LNCaP clone FGC (cell line): ENCODE measurements at regions not wholly inside any gene's neighbourhood (a gene's known extent, or its start where the extent isn't known, plus 50 kb on each side); places are given as distances from the start of the nearest gene placed in this dataset.
"Not testable (repeated sequence)": the region's sequence is repeated elsewhere in the genome, so short reads cannot be mapped to it uniquely, and the experiment has no call there.

Experiments used
- DNase-seq: peaks from one replicate; pipeline ENCODE4 v3.0.0-alpha.2; 2011; ENCODE audit warnings: low read depth
- H3K4me3 ChIP-seq: 2 replicates; pipeline ENCODE4 v1.5.1; 2011; ENCODE audit warnings: mild to moderate bottlenecking, low read depth, low read length, control low read depth
- TF ChIP-seq, protein P1 (sequence below): IDR thresholded peaks from 2 replicates; pipeline ENCODE4 v1.5.1; 2012; ENCODE audit warnings: mild to moderate bottlenecking; ENCODE audit not compliant: control insufficient read depth, insufficient read depth; ENCODE audit errors: extremely low read depth

DNA sequence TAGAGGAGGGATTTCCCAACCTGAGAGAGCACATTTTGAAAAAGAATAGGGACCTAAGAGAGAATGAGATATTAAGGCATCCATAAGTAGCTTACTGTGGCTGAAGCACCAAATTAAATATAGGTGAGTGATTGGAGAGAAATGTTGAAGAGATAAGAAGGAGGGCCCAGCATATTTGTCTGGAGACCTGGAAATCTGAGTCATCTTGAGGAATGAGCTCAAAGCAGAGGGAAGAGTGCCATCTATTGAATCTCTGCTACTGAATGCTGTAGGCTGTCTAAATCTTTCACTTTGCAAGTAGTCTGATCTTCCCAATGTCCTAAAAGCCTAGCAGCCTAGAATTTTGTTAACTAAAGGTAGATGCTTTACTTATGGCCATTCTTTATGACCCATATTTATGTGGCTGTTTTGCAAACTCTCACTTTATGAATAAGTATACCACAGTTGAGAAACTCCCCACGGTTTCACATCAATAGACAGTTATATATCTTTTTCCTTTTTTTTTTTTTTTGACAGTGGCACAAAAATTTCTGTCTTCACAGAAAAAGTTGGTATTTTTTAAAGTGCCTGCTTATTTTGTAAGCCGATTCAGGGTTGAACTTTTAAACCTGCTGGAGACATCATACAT lies 2093.5 kb downstream of the LRRC4C start:
- no peak overlapping the region for H3K4me3 ChIP-seq
- peak; percentile 19 for DNase-seq
- TF ChIP-seq, protein P1, sequence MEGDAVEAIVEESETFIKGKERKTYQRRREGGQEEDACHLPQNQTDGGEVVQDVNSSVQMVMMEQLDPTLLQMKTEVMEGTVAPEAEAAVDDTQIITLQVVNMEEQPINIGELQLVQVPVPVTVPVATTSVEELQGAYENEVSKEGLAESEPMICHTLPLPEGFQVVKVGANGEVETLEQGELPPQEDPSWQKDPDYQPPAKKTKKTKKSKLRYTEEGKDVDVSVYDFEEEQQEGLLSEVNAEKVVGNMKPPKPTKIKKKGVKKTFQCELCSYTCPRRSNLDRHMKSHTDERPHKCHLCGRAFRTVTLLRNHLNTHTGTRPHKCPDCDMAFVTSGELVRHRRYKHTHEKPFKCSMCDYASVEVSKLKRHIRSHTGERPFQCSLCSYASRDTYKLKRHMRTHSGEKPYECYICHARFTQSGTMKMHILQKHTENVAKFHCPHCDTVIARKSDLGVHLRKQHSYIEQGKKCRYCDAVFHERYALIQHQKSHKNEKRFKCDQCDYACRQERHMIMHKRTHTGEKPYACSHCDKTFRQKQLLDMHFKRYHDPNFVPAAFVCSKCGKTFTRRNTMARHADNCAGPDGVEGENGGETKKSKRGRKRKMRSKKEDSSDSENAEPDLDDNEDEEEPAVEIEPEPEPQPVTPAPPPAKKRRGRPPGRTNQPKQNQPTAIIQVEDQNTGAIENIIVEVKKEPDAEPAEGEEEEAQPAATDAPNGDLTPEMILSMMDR = peak; percentile 60

DNA sequence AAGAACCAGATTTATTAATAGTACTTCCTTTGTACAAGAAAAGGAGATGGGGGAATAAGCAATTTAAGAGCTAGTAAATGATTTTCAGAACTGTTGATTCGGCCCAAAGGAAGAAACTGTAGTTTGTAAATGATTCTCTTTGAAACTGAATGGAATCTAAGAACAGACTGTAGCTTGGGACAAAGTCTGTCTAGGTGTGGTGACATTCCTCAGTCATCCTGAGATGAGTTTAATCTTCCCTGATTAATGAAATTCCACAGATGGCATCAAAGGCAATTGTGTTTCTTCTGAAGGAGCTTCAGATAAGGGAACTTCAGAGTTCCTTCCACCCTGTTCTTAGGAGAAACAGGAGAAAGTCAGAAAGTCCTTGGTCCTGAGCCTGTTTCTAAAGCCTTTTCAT lies 2095.9 kb downstream of the LRRC4C start:
- TF ChIP-seq, protein P1 = no peak
- no peak for DNase-seq
- no peak overlapping the region for H3K4me3 ChIP-seq

DNA sequence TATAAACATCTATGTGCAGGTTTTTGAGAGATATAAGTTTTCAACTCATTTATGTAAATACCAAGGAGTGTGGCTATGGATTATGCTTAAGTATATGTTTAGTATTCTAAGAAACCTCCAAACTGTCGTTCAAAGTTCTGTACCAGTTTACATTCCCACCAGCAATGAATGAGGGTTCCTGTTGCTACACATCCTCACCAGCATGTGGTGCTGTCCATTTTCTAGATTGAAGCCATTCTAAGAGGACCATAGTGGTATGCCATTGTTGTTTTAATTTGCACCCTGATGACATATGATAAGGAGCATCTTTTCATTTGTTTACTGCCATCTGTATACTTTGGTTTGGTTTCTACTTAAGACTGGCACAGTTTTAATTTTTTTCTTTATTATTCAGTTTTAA lies 2097.9 kb downstream of the LRRC4C start:
- no peak overlapping the region for H3K4me3 ChIP-seq
- no peak for DNase-seq
- TF ChIP-seq, protein P1 = 0 out of 2 replicates have a peak, but pooled peaks have one; percentile 8

DNA sequence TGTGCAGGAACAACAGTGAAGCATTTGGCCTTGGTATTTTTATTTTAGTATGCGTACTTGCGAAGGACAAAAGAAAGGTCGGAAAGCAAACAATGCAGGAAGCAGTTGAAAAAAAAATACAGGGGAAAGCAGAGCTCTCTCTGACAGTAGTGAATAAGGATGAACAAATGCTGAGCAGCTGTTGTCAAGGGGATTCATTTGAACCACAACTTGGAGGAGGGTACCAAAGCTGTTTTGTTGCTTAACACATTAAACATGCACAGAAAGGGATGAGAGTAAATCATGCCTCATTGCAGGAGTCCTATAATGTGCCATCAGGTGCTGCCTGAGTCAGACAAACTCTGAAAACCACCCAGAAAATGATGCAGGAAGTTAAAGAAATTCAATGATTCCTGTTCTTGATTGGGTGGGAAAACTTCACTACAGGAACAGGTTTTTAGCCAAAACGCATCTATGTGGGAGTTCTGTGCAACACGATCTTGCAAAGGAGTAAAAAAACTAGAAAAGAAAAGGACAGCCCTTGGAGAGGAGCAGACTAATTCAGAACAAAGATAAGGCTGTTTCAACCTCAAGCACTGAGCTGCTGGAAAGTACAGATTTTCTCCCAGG lies 2113.5 kb downstream of the LRRC4C start:
- no peak overlapping the region for H3K4me3 ChIP-seq
- TF ChIP-seq, protein P1 = no peak
- no peak for DNase-seq

DNA sequence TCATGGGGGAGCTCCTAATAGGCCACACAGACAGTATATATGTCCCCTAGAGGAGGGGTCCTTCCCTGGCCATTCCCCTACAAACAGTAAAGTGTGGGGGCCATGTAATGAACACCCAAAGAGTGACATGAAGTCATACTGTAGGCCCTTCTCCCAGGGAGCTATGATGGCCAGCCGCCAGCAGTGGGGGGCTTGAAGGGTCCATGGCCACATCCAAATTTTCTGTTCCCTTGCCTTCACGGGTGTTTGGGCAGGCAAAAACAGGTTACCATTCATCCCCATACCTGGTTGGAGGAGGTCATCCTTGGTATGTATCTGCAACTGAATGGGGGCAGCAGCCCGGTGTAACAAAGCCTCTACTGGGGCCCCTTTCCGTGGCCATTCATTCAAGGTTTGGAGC lies 2118.0 kb downstream of the LRRC4C start:
- TF ChIP-seq, protein P1 = no peak
- DNase-seq = no peak
- H3K4me3 ChIP-seq = no peak overlapping the region

DNA sequence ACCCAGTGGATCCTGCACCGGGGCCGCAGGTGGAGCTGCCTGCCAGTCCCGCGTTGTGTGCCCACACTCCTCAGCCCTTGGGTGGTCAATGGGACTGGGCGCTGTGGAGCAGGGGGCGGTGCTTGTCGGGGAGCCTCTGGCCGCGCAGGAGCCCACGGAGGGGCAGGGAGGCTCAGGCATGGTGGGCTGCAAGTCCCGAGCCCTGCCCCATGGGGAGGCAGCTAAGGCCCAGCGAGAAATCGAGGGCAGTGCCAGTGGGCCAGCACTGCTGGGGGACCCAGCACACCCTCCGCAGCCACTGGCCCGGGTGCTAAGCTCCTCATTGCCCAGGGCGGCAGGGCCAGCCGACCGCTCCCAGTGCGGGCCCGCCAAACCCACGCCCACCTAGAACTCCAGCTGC lies 2126.4 kb downstream of the LRRC4C start:
- DNase-seq, H3K4me3 ChIP-seq: not testable (repeated sequence)

DNA sequence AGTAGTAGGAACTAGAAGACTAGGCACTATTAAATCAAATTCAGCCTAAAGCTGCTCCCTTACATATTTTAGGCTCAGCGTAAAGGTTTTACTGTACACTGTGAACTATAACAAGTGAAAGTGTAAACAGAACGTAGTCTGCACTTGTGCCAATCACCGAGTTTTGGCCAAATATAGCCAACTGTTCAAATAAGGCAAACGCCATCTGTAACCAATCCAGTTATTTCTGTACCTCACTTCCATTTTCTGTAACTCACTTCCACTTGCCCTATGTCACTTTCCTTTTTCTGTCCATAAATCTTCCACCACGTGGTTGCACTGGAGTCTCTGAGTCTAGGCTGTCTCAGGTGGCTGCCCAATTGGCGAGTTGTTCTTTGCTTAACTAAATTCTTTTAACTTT lies 2132.2 kb downstream of the LRRC4C start:
- TF ChIP-seq, protein P1 = no peak
- DNase-seq = peak; percentile 51
- H3K4me3 ChIP-seq = peak overlapping the region; percentile 23

DNA sequence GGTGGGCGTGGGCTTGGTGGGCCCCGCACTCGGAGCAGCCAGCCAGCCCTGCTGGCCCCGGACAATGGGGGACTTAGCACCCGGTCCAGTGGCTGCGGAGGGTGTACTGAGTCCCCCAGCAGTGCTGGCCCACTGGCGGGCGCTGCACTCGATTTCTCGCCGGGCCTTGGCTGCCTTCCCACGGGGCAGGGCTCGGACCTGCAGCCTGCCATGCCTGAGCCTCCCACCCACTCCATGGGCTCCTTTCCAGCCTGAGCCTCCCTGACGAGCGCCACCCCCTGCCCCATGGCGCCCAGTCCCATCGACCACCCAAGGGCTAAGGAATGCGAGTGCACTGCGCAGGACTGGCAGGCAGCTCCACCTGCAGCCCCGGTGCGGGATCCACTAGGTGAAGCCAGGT lies 2147.6 kb downstream of the LRRC4C start:
- not testable (repeated sequence) for H3K4me3 ChIP-seq, DNase-seq
